Liver (tissue), 8 donors: ENCODE measurements at regions not wholly inside any gene's neighbourhood (a gene's known extent, or its start where the extent isn't known, plus 50 kb on each side); places are given as distances from the start of the nearest gene placed in this dataset.

Experiments
- DNase-seq: peaks from one replicate; pipeline ENCODE4 v3.0.0-alpha.2; 2017; ENCODE audit warnings: low spot score
- H3K27ac ChIP-seq, 2 donors: one replicate each; pipeline ENCODE4 v1.7.0; 2013; ENCODE audit warnings: inconsistent platforms in 2 of 2, low read length in 2 of 2, control low read depth in 1 of 2, low read depth in 1 of 2, mild to moderate bottlenecking in 1 of 2
- H3K27me3 ChIP-seq, 4 donors: one replicate each; pipeline versions ENCODE4 v1.6.1 to v1.7.0; 2013; ENCODE audit warnings: low read length in 3 of 4, inconsistent platforms in 1 of 4, mild to moderate bottlenecking in 1 of 4, moderate library complexity in 1 of 4; ENCODE audit not compliant: control insufficient read depth in 4 of 4, insufficient read depth in 4 of 4
- H3K36me3 ChIP-seq, 4 donors: one replicate each; pipeline versions ENCODE4 v1.6.1 to v1.7.0; 2013; ENCODE audit warnings: low read length in 3 of 4, mild to moderate bottlenecking in 3 of 4, low read depth in 1 of 4, moderate library complexity in 1 of 4; ENCODE audit not compliant: control insufficient read depth in 4 of 4, insufficient read depth in 3 of 4
- H3K4me1 ChIP-seq, 4 donors: one replicate each; pipeline versions ENCODE4 v1.6.1 to v1.7.0; 2013; ENCODE audit warnings: low read length in 3 of 4, mild to moderate bottlenecking in 3 of 4, moderate library complexity in 1 of 4; ENCODE audit not compliant: control insufficient read depth in 4 of 4, insufficient read depth in 4 of 4
- H3K4me3 ChIP-seq, 3 donors: one replicate each; pipeline versions ENCODE4 v1.6.1 to v1.7.0; 2013; ENCODE audit warnings: low read length in 3 of 3, control low read depth in 1 of 3, low read depth in 1 of 3, mild to moderate bottlenecking in 1 of 3
- H3K9ac ChIP-seq, 2 donors: one replicate each; pipeline ENCODE4 v1.7.0; 2013; ENCODE audit warnings: low read length in 2 of 2, mild to moderate bottlenecking in 2 of 2, moderate library complexity in 2 of 2, control low read depth in 1 of 2, low read depth in 1 of 2
- H3K9me3 ChIP-seq, 4 donors: one replicate each; pipeline versions ENCODE4 v1.6.1 to v1.7.0; 2013; ENCODE audit warnings: low read length in 3 of 4; ENCODE audit not compliant: control insufficient read depth in 4 of 4
- ATF3 ChIP-seq: IDR thresholded peaks from 2 replicates; pipeline ENCODE4 v1.6.1; 2016; ENCODE audit warnings: antibody characterized with exemption
- CTCF ChIP-seq: fragments of 150-350 bp; IDR thresholded peaks from 2 replicates; pipeline ENCODE4 v1.5.1; 2017; ENCODE audit warnings: improper control_type of control experiment, low read depth, low read length; ENCODE audit not compliant: missing input control
- EGR1 ChIP-seq, 2 donors: IDR thresholded peaks; 2 replicates each; pipeline ENCODE4 v1.6.1; 2016 to 2018; ENCODE audit warnings: antibody characterized with exemption in 2 of 2, low read depth in 2 of 2
- FOXA1 ChIP-seq: IDR thresholded peaks from 2 replicates; pipeline ENCODE4 v1.6.1; 2016; ENCODE audit warnings: antibody characterized with exemption
- GABPA ChIP-seq, 2 donors: IDR thresholded peaks in 1 of 2; conservative IDR thresholded peaks in 1 of 2; 2 replicates each; pipeline ENCODE4 v1.6.1; 2016; ENCODE audit warnings: antibody characterized with exemption in 2 of 2, mild to moderate bottlenecking in 1 of 2, moderate library complexity in 1 of 2
- HNF4A ChIP-seq, 2 donors: conservative IDR thresholded peaks; 2 replicates each; pipeline ENCODE4 v1.6.1; 2016; ENCODE audit warnings: antibody characterized with exemption in 2 of 2, mild to moderate bottlenecking in 2 of 2
- JUND ChIP-seq, 2 donors: IDR thresholded peaks; 2 replicates each; pipeline ENCODE4 v1.6.1; 2016; ENCODE audit warnings: antibody characterized with exemption in 2 of 2
- MAX ChIP-seq: IDR thresholded peaks from 2 replicates; pipeline ENCODE4 v1.6.1; 2016; ENCODE audit warnings: antibody characterized with exemption
- RAD21 ChIP-seq, 2 donors: IDR thresholded peaks; 2 replicates each; pipeline ENCODE4 v1.6.1; 2016; ENCODE audit warnings: antibody characterized with exemption in 2 of 2, mild to moderate bottlenecking in 2 of 2
- RXRA ChIP-seq, 2 donors: IDR thresholded peaks; 2 replicates each; pipeline ENCODE4 v1.6.1; 2017 to 2018; ENCODE audit warnings: antibody characterized with exemption in 2 of 2, mild to moderate bottlenecking in 1 of 2
- SP1 ChIP-seq: IDR thresholded peaks from 2 replicates; pipeline ENCODE4 v1.6.1; 2018; ENCODE audit warnings: antibody characterized with exemption, mild to moderate bottlenecking
- TAF1 ChIP-seq: conservative IDR thresholded peaks from 2 replicates; pipeline ENCODE4 v1.6.1; 2016; ENCODE audit warnings: antibody characterized with exemption, mild to moderate bottlenecking
- YY1 ChIP-seq: IDR thresholded peaks from 2 replicates; pipeline ENCODE4 v1.6.1; 2016; ENCODE audit warnings: antibody characterized with exemption, mild to moderate bottlenecking
- ZBTB33 ChIP-seq: IDR thresholded peaks from 2 replicates; pipeline ENCODE4 v1.6.1; 2016; ENCODE audit warnings: antibody characterized with exemption
- WGBS: extraction: QIAGEN DNeasy Blood & Tissue Kit; methylation state at CpG from one replicate; pipeline ENCODE4 v1.1.7; 2013; 5-methylcytosine and 5-hydroxymethylcytosine counted together
- TF ChIP-seq, protein P1 (sequence below): IDR thresholded peaks from 2 replicates; pipeline ENCODE4 v1.6.1; 2016; ENCODE audit warnings: antibody characterized with exemption, mild to moderate bottlenecking
- donor health status: healthy.
- donor health status: healthy.
- donor health status: healthy.
- donor health status: healthy.
- donor health status: healthy.

DNA sequence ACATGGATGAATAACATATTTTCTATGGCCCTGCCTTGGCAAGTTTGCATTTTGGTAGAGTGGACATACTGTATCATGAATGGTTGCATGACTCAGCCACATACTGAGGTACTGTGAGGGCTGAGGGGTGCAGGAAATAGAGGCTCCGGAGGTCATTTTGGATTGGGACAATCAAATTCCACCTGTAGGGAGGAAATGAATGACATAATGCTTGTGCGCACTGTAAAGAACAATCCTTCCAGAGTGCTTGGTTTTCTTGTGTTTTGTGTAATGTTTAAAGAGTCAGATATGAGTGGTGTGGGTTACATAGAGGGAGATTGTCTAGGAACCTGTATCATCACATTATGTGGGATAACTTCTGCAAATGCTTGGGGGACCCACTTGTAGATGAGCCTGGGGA, 329.9 kb upstream of the PROX1 start:
- no peaks in the 10 kb centered on the region for H3K4me1 ChIP-seq
- H3K4me3 ChIP-seq: no peak overlapping the region
- no peak overlapping the region for H3K9ac ChIP-seq
- 88% methylated on average over 2 of the region's 2 CpGs for WGBS
- no peak for DNase-seq
- no peaks in the 10 kb centered on the region for H3K27me3 ChIP-seq
- H3K27ac ChIP-seq: no peak overlapping the region
- TF ChIP-seq GABPA (IDR thresholded peaks at IDR 0.05 in 1 of 2, conservative IDR thresholded peaks at IDR 0.05 in 1 of 2): no peak
- TF ChIP-seq, protein P1, sequence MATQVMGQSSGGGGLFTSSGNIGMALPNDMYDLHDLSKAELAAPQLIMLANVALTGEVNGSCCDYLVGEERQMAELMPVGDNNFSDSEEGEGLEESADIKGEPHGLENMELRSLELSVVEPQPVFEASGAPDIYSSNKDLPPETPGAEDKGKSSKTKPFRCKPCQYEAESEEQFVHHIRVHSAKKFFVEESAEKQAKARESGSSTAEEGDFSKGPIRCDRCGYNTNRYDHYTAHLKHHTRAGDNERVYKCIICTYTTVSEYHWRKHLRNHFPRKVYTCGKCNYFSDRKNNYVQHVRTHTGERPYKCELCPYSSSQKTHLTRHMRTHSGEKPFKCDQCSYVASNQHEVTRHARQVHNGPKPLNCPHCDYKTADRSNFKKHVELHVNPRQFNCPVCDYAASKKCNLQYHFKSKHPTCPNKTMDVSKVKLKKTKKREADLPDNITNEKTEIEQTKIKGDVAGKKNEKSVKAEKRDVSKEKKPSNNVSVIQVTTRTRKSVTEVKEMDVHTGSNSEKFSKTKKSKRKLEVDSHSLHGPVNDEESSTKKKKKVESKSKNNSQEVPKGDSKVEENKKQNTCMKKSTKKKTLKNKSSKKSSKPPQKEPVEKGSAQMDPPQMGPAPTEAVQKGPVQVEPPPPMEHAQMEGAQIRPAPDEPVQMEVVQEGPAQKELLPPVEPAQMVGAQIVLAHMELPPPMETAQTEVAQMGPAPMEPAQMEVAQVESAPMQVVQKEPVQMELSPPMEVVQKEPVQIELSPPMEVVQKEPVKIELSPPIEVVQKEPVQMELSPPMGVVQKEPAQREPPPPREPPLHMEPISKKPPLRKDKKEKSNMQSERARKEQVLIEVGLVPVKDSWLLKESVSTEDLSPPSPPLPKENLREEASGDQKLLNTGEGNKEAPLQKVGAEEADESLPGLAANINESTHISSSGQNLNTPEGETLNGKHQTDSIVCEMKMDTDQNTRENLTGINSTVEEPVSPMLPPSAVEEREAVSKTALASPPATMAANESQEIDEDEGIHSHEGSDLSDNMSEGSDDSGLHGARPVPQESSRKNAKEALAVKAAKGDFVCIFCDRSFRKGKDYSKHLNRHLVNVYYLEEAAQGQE: no peak
- TF ChIP-seq MAX: no peak
- no peak for TF ChIP-seq RXRA (IDR thresholded peaks at IDR 0.05)
- no peak for TF ChIP-seq RAD21 (IDR thresholded peaks at IDR 0.05)
- TF ChIP-seq YY1: no peak
- TF ChIP-seq HNF4A (conservative IDR thresholded peaks at IDR 0.05): no peak
- TF ChIP-seq TAF1: no peak
- no peak for TF ChIP-seq EGR1 (IDR thresholded peaks at IDR 0.05; ENCODE audit: low read depth in 2 of 2)
- TF ChIP-seq FOXA1: no peak
- TF ChIP-seq ZBTB33: no peak
- no peaks in the 10 kb centered on the region for H3K9me3 ChIP-seq
- H3K36me3 ChIP-seq: no peaks in the 10 kb centered on the region

DNA sequence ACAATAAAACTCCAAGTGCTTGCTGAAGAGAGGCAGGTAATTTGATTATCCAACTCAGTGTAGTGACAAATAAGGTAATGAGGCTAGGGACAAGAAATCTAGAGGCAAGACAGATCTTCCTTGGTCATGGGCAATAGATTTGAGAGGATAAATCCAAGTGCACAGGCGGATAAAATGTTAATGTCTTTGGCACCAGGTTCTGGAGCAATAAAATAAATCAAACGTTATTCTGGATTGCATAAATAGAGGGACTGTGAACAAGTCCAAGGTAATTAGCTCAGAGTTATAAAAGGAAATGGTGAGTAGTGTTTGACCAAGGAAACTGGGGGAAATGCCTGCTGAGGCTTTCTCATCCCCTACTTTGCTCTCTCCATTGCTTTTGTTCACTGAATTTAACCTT, 329.3 kb upstream of the PROX1 start:
- no peaks in the 10 kb centered on the region for H3K36me3 ChIP-seq
- no peak overlapping the region for H3K27ac ChIP-seq
- no peak for DNase-seq
- H3K4me3 ChIP-seq: no peak overlapping the region
- H3K4me1 ChIP-seq: no peaks in the 10 kb centered on the region
- H3K9me3 ChIP-seq: no peaks in the 10 kb centered on the region
- no peaks in the 10 kb centered on the region for H3K27me3 ChIP-seq
- TF ChIP-seq RXRA (IDR thresholded peaks at IDR 0.05) (no peak), TAF1 (no peak), RAD21 (IDR thresholded peaks at IDR 0.05) (no peak), HNF4A (conservative IDR thresholded peaks at IDR 0.05) (no peak), JUND (IDR thresholded peaks at IDR 0.05) (no peak), SP1 (no peak), ATF3 (no peak), FOXA1 (no peak), GABPA (IDR thresholded peaks at IDR 0.05 in 1 of 2, conservative IDR thresholded peaks at IDR 0.05 in 1 of 2) (no peak), EGR1 (IDR thresholded peaks at IDR 0.05; ENCODE audit: low read depth in 2 of 2) (no peak), CTCF (no peak), YY1 (no peak)
- TF ChIP-seq, protein P1: no peak
- H3K9ac ChIP-seq: no peak overlapping the region
- 49% methylated on average over 2 of the region's 2 CpGs for WGBS
